Caco-2 (cell line): ENCODE measurements at regions not wholly inside any gene's neighbourhood (a gene's known extent, or its start where the extent isn't known, plus 50 kb on each side); places are given as distances from the start of the nearest gene placed in this dataset.

ENCODE experiments used
- BruUV-seq: library from RNA; stranded (reverse); fragments of 400-500 nt; replicated peaks from 2 replicates; lab custom pipeline; 2021; lab: Mats Ljungman, UMichigan
- CTCF ChIA-PET: fragments of 300-600 bp; sonication (Branson Sonifier 250); formaldehyde crosslinking; loops from one replicate; lab custom pipeline; 2022; ENCODE audit warnings: antibody characterized with exemption; lab: Charles Lee
- POLR2A ChIA-PET: fragments of 300-600 bp; sonication (Branson Sonifier 250); formaldehyde crosslinking; loops from one replicate; lab custom pipeline; 2022; ENCODE audit warnings: antibody characterized with exemption; lab: Charles Lee
- DNase-seq, 2 experiments: peaks; one replicate each; pipeline versions ENCODE4 v3.0.0 to v3.0.0-alpha.2; 2020 to 2022
- H3K27me3 ChIP-seq: replicated peaks from 2 replicates; pipeline ENCODE4 v1.6.0; 2011; ENCODE audit warnings: low read length; ENCODE audit not compliant: control insufficient read depth, insufficient read depth
- H3K36me3 ChIP-seq: 2 replicates; pipeline ENCODE4 v1.5.1; 2011; ENCODE audit warnings: low read length; ENCODE audit not compliant: control insufficient read depth, insufficient read depth
- H3K4me1 ChIP-seq: fragments of 250-450 bp; sonication (Bioruptor Pico); 2 replicates; pipeline ENCODE4 v1.5.1; 2020; ENCODE audit warnings: mild to moderate bottlenecking
- H3K4me3 ChIP-seq: 2 replicates; pipeline ENCODE4 v1.5.1; 2011; ENCODE audit warnings: low read depth, mild to moderate bottlenecking, control low read depth, low read length
- H3K9me3 ChIP-seq: fragments of 250-450 bp; sonication (Bioruptor Pico); 2 replicates; pipeline ENCODE4 v1.5.1; 2020; ENCODE audit warnings: mild to moderate bottlenecking, moderate library complexity
- H3K27ac Mint-ChIP-seq: one replicate; pipeline ENCODE4 v1.8.0; 2022; ENCODE audit warnings: mixed read lengths; ENCODE audit not compliant: unreplicated experiment
- H3K27me3 Mint-ChIP-seq: one replicate; pipeline ENCODE4 v1.8.0; 2022; ENCODE audit warnings: mixed read lengths; ENCODE audit not compliant: insufficient read depth, unreplicated experiment
- H3K36me3 Mint-ChIP-seq: one replicate; pipeline ENCODE4 v1.8.0; 2022; ENCODE audit warnings: mild to moderate bottlenecking, mixed read lengths; ENCODE audit not compliant: insufficient read depth, unreplicated experiment
- H3K4me1 Mint-ChIP-seq: one replicate; pipeline ENCODE4 v1.8.0; 2022; ENCODE audit warnings: low read depth, mixed read lengths; ENCODE audit not compliant: unreplicated experiment
- H3K4me3 Mint-ChIP-seq: one replicate; pipeline ENCODE4 v1.8.0; 2022; ENCODE audit warnings: mild to moderate bottlenecking, moderate library complexity, mixed read lengths; ENCODE audit not compliant: unreplicated experiment
- H3K9me3 Mint-ChIP-seq: one replicate; pipeline ENCODE4 v1.8.0; 2022; ENCODE audit warnings: mixed read lengths; ENCODE audit not compliant: unreplicated experiment
- intact Hi-C: fragments of 100-400 bp; cut with micrococcal nuclease; formaldehyde crosslinking; loops from one replicate; pipeline ENCODE4 v1.10.0; 2022; ENCODE audit not compliant: unreplicated experiment
- TF ChIP-seq, protein P1 (sequence below), 2 experiments: fragments of 200-600 bp in 1 of 2; IDR thresholded peaks; 1 replicate in 1 of 2; 2 replicates in 1 of 2; pipeline versions ENCODE4 v1.5.1 to v1.8.0; 2011 to 2022; ENCODE audit warnings: antibody characterized with exemption in 1 of 2, control low read depth in 1 of 2, inconsistent platforms in 1 of 2, low read depth in 1 of 2, low read length in 1 of 2, mild to moderate bottlenecking in 1 of 2, moderate library complexity in 1 of 2; ENCODE audit not compliant: insufficient read depth in 1 of 2, severe bottlenecking in 1 of 2, unreplicated experiment in 1 of 2

DNA sequence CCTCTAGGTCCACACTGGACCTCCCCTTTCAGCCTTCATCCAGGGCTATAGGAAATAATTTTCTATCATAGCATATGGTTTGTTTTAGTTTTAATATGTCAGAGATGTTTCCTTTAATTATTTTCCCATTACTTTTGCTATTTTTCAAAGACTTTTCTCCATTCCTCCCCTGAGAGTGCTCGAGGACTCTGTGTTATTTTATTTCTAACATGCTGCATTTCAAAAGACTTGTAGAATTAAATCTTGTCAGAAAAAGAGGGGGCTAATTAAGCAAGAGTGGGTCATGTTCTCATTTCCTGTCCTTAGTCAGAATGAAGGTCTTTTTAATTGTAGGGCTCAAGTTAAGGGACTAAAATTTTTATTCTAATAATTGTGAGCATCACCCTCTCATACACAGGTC, 71.6 kb upstream of the CTTNBP2 start:
- H3K4me3 Mint-ChIP-seq = no peak overlapping the region
- no peaks in the 10 kb centered on the region; the same call in 1 of the 2 replicates for H3K27me3 ChIP-seq
- H3K27ac Mint-ChIP-seq = no peak overlapping the region
- peaks cover 19% of the 10 kb centered on the region for H3K9me3 Mint-ChIP-seq
- ChIA-PET CTCF (no interaction called here), POLR2A (no interaction called here)
- TF ChIP-seq, protein P1, sequence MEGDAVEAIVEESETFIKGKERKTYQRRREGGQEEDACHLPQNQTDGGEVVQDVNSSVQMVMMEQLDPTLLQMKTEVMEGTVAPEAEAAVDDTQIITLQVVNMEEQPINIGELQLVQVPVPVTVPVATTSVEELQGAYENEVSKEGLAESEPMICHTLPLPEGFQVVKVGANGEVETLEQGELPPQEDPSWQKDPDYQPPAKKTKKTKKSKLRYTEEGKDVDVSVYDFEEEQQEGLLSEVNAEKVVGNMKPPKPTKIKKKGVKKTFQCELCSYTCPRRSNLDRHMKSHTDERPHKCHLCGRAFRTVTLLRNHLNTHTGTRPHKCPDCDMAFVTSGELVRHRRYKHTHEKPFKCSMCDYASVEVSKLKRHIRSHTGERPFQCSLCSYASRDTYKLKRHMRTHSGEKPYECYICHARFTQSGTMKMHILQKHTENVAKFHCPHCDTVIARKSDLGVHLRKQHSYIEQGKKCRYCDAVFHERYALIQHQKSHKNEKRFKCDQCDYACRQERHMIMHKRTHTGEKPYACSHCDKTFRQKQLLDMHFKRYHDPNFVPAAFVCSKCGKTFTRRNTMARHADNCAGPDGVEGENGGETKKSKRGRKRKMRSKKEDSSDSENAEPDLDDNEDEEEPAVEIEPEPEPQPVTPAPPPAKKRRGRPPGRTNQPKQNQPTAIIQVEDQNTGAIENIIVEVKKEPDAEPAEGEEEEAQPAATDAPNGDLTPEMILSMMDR (IDR thresholded peaks at IDR 0.05; ENCODE audit: insufficient read depth in 1 of 2, low read depth in 1 of 2, low read length in 1 of 2, severe bottlenecking in 1 of 2, unreplicated experiment in 1 of 2) = no peak
- DNase-seq = no peak
- no peaks in the 10 kb centered on the region for H3K36me3 ChIP-seq
- H3K4me1 Mint-ChIP-seq = peaks cover 16% of the 10 kb centered on the region
- 0 out of 2 replicates have a peak, but pooled peaks cover 4% of the 10 kb centered on the region for H3K4me1 ChIP-seq
- H3K27me3 Mint-ChIP-seq = no peaks in the 10 kb centered on the region
- H3K4me3 ChIP-seq = no peak overlapping the region
- H3K9me3 ChIP-seq = no peaks in the 10 kb centered on the region
- intact Hi-C loops = no loop called here
- no TSS peak for BruUV-seq
- peaks cover 5% of the 10 kb centered on the region for H3K36me3 Mint-ChIP-seq

DNA sequence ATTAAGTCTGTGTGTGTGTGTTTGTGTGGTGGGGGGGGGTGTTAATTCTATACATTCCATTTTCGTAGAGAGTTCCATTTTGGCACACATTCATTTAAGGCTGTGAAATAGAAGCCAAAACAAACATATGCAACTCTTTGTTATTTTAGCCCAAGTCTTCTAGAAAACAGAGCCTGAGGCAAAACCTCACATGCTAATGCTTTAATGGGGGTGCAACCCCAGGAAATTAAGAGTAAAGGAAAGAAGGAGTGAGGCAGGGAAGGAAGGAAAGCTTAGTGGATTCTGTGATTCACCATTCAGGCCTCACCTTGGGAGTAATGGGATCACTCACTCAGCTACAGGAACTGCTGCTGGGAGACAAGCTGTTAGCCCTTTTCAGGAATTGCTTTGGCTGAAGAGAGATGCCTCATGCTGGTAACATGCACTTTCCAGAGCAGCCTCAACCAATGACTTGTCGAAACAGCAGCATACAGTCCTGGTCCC, 73.0 kb upstream of the CTTNBP2 start:
- POLR2A ChIA-PET = interaction anchor here (0.6 kb wide), 1 partner anchor 35 kb away, joined by 3 read pairs; no protein-coding TSS in a partner anchor
- Mint-ChIP-seq H3K27me3 (no peaks in the 10 kb centered on the region), H3K9me3 (peaks cover 19% of the 10 kb centered on the region), H3K27ac (no peak overlapping the region), H3K36me3 (peaks cover 1% of the 10 kb centered on the region), H3K4me3 (no peak overlapping the region), H3K4me1 (peaks cover 16% of the 10 kb centered on the region)
- no peak for DNase-seq
- TF ChIP-seq, protein P1 (IDR thresholded peaks at IDR 0.05; ENCODE audit: insufficient read depth in 1 of 2, low read depth in 1 of 2, low read length in 1 of 2, severe bottlenecking in 1 of 2, unreplicated experiment in 1 of 2) = no peak
- no TSS peak for BruUV-seq
- Histone ChIP-seq H3K27me3 (no peaks in the 10 kb centered on the region; the same call in 1 of the 2 replicates), H3K4me3 (no peak overlapping the region), H3K4me1 (0 out of 2 replicates have a peak, but pooled peaks cover 4% of the 10 kb centered on the region), H3K9me3 (no peaks in the 10 kb centered on the region), H3K36me3 (no peaks in the 10 kb centered on the region)
- CTCF ChIA-PET = no interaction called here
- intact Hi-C loops = no loop called here

DNA sequence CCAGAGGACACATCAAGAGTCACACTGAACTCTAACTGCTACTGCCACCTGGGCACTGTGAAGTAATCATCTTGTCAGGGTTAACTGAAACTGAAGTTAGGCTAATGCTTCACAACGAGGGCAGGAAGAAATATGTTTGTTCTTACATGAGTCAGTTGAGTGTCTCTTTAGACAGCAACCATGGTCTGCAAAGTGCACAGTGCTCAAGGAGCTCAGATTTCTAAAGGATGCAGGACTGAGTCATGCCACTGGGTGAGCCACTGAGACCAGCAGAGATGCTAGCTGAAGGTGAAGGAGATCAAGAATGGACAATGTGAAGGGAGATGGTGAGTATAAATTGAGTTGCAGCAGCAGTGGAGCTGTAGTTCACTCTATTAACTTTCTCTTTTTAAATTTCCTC, 76.0 kb upstream of the CTTNBP2 start:
- Histone ChIP-seq H3K36me3 (no peaks in the 10 kb centered on the region), H3K4me1 (no peaks in the 10 kb centered on the region), H3K27me3 (no peaks in the 10 kb centered on the region; the same call in 1 of the 2 replicates), H3K9me3 (no peaks in the 10 kb centered on the region), H3K4me3 (no peak overlapping the region)
- ChIA-PET CTCF (interaction anchor here (1.1 kb wide), 1 partner anchor 78 kb away, joined by 3 read pairs; no protein-coding TSS in a partner anchor), POLR2A (no interaction called here)
- intact Hi-C loops = no loop called here
- Mint-ChIP-seq H3K4me1 (peaks cover 9% of the 10 kb centered on the region), H3K4me3 (no peak overlapping the region), H3K27ac (no peak overlapping the region), H3K9me3 (no peaks in the 10 kb centered on the region), H3K36me3 (no peaks in the 10 kb centered on the region), H3K27me3 (peaks cover 6% of the 10 kb centered on the region)
- DNase-seq = no peak
- TF ChIP-seq, protein P1 (IDR thresholded peaks at IDR 0.05; ENCODE audit: insufficient read depth in 1 of 2, low read depth in 1 of 2, low read length in 1 of 2, severe bottlenecking in 1 of 2, unreplicated experiment in 1 of 2) = peak; percentile 10 to 20
- BruUV-seq = no TSS peak
